Right lobe of liver (tissue), 4 donors: ENCODE measurements at regions not wholly inside any gene's neighbourhood (a gene's known extent, or its start where the extent isn't known, plus 50 kb on each side); places are given as distances from the start of the nearest gene placed in this dataset.

Experiments
- POLR2A ChIP-seq: fragments of 450-650 bp; IDR thresholded peaks from one replicate; pipeline ENCODE4 v1.6.1; 2017; ENCODE audit warnings: antibody characterized with exemption, mild to moderate bottlenecking
- TF ChIP-seq, protein P1 (sequence below), 4 donors: fragments of 200-600 bp in 3 of 4; fragments of 450-650 bp in 1 of 4; IDR thresholded peaks; one replicate each; pipeline versions ENCODE4 v1.5.1 to v1.8.0; 2016 to 2022; ENCODE audit warnings: antibody characterized with exemption in 4 of 4, mild to moderate bottlenecking in 2 of 4
- donor health status: DM: no; HTN: no; CAD: no.
- donor health status: DM: no; HTN: no; CAD: no.
- donor health status: DM: no; HTN: yes; CAD: no.

DNA sequence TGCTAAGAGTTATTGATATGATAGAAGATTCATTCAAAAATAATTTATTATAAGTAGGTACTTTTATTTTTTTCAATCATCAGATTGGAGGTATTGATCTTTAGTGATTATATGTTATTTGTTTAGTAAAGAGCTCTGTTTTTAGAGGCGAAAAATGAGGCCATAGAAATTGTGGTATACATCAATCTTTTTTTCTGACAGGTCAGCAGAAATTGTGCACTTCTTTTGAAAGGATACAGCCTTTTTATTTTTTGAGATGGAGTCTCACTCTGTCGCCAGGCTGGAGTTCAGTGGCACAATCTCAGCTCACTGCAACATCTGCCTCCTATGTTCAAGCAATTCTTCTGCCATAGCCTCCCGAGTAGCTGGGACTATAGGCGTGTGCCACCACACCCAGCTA is 292.1 kb downstream of the BAMBI start:
- no peak for TF ChIP-seq POLR2A
- TF ChIP-seq, protein P1, sequence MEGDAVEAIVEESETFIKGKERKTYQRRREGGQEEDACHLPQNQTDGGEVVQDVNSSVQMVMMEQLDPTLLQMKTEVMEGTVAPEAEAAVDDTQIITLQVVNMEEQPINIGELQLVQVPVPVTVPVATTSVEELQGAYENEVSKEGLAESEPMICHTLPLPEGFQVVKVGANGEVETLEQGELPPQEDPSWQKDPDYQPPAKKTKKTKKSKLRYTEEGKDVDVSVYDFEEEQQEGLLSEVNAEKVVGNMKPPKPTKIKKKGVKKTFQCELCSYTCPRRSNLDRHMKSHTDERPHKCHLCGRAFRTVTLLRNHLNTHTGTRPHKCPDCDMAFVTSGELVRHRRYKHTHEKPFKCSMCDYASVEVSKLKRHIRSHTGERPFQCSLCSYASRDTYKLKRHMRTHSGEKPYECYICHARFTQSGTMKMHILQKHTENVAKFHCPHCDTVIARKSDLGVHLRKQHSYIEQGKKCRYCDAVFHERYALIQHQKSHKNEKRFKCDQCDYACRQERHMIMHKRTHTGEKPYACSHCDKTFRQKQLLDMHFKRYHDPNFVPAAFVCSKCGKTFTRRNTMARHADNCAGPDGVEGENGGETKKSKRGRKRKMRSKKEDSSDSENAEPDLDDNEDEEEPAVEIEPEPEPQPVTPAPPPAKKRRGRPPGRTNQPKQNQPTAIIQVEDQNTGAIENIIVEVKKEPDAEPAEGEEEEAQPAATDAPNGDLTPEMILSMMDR (IDR thresholded peaks at IDR 0.05), result no peak
